HepG2 (cell line): ENCODE measurements at regions not wholly inside any gene's neighbourhood (a gene's known extent, or its start where the extent isn't known, plus 50 kb on each side); places are given as distances from the start of the nearest gene placed in this dataset.

ENCODE experiments used
- ADNP ChIP-seq: sonication (generic); formaldehyde crosslinking; IDR thresholded peaks from 2 replicates; pipeline ENCODE4 v1.4.0; 2020; ENCODE audit warnings: missing genetic modification reagents
- ELF4 ChIP-seq: sonication (generic); formaldehyde crosslinking; IDR thresholded peaks from 2 replicates; pipeline ENCODE4 v1.5.0; 2020; ENCODE audit warnings: missing genetic modification reagents, mild to moderate bottlenecking, moderate library complexity, borderline replicate concordance
- POLR2A ChIP-seq, 2 experiments: IDR thresholded peaks; 2 replicates each; pipeline ENCODE4 v1.6.1; 2011; ENCODE audit warnings: low read depth in 2 of 2, low read length in 2 of 2, mild to moderate bottlenecking in 1 of 2, moderate library complexity in 1 of 2; ENCODE audit not compliant: insufficient read depth in 1 of 2
- POLR2G ChIP-seq: fragments of 200-400 bp; formaldehyde crosslinking; IDR thresholded peaks from 2 replicates; pipeline ENCODE4 v1.6.1; 2018; ENCODE audit warnings: mild to moderate bottlenecking, low read depth, low read length, moderate library complexity
- RAD51 ChIP-seq: fragments of 450-650 bp; IDR thresholded peaks from 2 replicates; pipeline ENCODE4 v1.6.1; 2016; ENCODE audit warnings: borderline replicate concordance
- ZNF274 ChIP-seq: sonication (generic); formaldehyde crosslinking; IDR thresholded peaks from 2 replicates; pipeline ENCODE4 v1.5.1; 2020; ENCODE audit warnings: mild to moderate bottlenecking, missing genetic modification reagents
- TF ChIP-seq, protein P1 (sequence below): sonication (generic); formaldehyde crosslinking; IDR thresholded peaks from 2 replicates; pipeline ENCODE4 v1.4.0; 2020; ENCODE audit warnings: missing genetic modification reagents
- TF ChIP-seq, protein P2 (sequence below): sonication (generic); formaldehyde crosslinking; IDR thresholded peaks from 2 replicates; pipeline ENCODE4 v1.9.0; 2021; ENCODE audit warnings: missing genetic modification reagents, mild to moderate bottlenecking, borderline replicate concordance
- TF ChIP-seq, protein P3 (sequence below): sonication (generic); formaldehyde crosslinking; IDR thresholded peaks from 2 replicates; pipeline ENCODE4 v1.5.0; 2020; ENCODE audit warnings: mild to moderate bottlenecking, missing genetic modification reagents, moderate library complexity
- TF ChIP-seq, protein P4 (sequence below), 2 experiments: sonication (generic) in 1 of 2; formaldehyde crosslinking in 1 of 2; IDR thresholded peaks; 2 replicates each; pipeline versions ENCODE4 v1.4.0 to v1.6.1; 2018 to 2020; ENCODE audit warnings: missing genetic modification reagents in 2 of 2, borderline replicate concordance in 1 of 2, low read depth in 1 of 2, mild to moderate bottlenecking in 1 of 2, missing biosample characterization in 1 of 2
- TF ChIP-seq, protein P5 (sequence below): sonication (generic); formaldehyde crosslinking; IDR thresholded peaks from 2 replicates; pipeline ENCODE4 v1.5.0; 2020; ENCODE audit warnings: mild to moderate bottlenecking, missing genetic modification reagents

DNA sequence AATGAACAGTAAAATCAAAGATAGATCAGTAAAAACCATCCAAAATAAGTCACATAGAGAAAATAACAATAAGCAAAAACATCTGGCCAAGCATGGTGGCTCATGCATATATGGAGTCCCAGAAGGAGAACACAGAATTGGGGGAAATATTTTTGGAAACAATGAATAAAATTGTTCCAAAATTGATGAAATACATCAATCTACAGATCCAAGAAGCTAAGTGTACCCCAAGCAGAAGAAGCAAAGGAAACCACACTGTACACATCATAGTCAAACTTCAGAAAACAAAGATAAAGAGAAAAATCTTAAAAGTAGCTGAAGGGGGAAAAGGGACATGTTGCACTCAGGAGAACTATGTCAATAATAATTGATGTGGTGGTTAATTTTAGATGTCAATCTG is 80.4 kb upstream of the RMP24 start:
- TF ChIP-seq, protein P1, sequence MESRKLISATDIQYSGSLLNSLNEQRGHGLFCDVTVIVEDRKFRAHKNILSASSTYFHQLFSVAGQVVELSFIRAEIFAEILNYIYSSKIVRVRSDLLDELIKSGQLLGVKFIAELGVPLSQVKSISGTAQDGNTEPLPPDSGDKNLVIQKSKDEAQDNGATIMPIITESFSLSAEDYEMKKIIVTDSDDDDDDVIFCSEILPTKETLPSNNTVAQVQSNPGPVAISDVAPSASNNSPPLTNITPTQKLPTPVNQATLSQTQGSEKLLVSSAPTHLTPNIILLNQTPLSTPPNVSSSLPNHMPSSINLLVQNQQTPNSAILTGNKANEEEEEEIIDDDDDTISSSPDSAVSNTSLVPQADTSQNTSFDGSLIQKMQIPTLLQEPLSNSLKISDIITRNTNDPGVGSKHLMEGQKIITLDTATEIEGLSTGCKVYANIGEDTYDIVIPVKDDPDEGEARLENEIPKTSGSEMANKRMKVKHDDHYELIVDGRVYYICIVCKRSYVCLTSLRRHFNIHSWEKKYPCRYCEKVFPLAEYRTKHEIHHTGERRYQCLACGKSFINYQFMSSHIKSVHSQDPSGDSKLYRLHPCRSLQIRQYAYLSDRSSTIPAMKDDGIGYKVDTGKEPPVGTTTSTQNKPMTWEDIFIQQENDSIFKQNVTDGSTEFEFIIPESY (CRISPR knock-in tag) = no peak
- TF ChIP-seq ADNP (CRISPR knock-in tag) = no peak
- TF ChIP-seq, protein P2, sequence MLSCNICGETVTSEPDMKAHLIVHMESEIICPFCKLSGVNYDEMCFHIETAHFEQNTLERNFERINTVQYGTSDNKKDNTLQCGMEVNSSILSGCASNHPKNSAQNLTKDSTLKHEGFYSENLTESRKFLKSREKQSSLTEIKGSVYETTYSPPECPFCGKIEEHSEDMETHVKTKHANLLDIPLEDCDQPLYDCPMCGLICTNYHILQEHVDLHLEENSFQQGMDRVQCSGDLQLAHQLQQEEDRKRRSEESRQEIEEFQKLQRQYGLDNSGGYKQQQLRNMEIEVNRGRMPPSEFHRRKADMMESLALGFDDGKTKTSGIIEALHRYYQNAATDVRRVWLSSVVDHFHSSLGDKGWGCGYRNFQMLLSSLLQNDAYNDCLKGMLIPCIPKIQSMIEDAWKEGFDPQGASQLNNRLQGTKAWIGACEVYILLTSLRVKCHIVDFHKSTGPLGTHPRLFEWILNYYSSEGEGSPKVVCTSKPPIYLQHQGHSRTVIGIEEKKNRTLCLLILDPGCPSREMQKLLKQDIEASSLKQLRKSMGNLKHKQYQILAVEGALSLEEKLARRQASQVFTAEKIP (CRISPR knock-in tag) = no peak
- TF ChIP-seq ELF4 (CRISPR knock-in tag) = no peak
- no peak for TF ChIP-seq POLR2G
- TF ChIP-seq, protein P3, sequence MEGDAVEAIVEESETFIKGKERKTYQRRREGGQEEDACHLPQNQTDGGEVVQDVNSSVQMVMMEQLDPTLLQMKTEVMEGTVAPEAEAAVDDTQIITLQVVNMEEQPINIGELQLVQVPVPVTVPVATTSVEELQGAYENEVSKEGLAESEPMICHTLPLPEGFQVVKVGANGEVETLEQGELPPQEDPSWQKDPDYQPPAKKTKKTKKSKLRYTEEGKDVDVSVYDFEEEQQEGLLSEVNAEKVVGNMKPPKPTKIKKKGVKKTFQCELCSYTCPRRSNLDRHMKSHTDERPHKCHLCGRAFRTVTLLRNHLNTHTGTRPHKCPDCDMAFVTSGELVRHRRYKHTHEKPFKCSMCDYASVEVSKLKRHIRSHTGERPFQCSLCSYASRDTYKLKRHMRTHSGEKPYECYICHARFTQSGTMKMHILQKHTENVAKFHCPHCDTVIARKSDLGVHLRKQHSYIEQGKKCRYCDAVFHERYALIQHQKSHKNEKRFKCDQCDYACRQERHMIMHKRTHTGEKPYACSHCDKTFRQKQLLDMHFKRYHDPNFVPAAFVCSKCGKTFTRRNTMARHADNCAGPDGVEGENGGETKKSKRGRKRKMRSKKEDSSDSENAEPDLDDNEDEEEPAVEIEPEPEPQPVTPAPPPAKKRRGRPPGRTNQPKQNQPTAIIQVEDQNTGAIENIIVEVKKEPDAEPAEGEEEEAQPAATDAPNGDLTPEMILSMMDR (CRISPR knock-in tag) = no peak
- TF ChIP-seq ZNF274 (CRISPR knock-in tag) = no peak
- TF ChIP-seq, protein P4, sequence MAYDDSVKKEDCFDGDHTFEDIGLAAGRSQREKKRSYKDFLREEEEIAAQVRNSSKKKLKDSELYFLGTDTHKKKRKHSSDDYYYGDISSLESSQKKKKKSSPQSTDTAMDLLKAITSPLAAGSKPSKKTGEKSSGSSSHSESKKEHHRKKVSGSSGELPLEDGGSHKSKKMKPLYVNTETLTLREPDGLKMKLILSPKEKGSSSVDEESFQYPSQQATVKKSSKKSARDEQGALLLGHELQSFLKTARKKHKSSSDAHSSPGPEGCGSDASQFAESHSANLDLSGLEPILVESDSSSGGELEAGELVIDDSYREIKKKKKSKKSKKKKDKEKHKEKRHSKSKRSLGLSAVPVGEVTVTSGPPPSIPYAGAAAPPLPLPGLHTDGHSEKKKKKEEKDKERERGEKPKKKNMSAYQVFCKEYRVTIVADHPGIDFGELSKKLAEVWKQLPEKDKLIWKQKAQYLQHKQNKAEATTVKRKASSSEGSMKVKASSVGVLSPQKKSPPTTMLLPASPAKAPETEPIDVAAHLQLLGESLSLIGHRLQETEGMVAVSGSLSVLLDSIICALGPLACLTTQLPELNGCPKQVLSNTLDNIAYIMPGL (CRISPR knock-in tag; IDR thresholded peaks at IDR 0.05; ENCODE audit: borderline replicate concordance in 1 of 2, low read depth in 1 of 2) = no peak
- TF ChIP-seq POLR2A (IDR thresholded peaks at IDR 0.05; ENCODE audit: insufficient read depth in 1 of 2, low read depth in 2 of 2, low read length in 2 of 2) = no peak
- no peak for TF ChIP-seq RAD51
- TF ChIP-seq, protein P5, sequence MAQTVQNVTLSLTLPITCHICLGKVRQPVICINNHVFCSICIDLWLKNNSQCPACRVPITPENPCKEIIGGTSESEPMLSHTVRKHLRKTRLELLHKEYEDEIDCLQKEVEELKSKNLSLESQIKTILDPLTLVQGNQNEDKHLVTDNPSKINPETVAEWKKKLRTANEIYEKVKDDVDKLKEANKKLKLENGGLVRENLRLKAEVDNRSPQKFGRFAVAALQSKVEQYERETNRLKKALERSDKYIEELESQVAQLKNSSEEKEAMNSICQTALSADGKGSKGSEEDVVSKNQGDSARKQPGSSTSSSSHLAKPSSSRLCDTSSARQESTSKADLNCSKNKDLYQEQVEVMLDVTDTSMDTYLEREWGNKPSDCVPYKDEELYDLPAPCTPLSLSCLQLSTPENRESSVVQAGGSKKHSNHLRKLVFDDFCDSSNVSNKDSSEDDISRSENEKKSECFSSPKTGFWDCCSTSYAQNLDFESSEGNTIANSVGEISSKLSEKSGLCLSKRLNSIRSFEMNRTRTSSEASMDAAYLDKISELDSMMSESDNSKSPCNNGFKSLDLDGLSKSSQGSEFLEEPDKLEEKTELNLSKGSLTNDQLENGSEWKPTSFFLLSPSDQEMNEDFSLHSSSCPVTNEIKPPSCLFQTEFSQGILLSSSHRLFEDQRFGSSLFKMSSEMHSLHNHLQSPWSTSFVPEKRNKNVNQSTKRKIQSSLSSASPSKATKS (CRISPR knock-in tag) = no peak
